ENCODE measurements at regions not wholly inside any gene's neighbourhood (a gene's known extent, or its start where the extent isn't known, plus 50 kb on each side); places are given as distances from the start of the nearest gene placed in this dataset.

GRCh38 chr5:124328201-124328600, 418.2 kb downstream of the ZNF608 start:
- TF ChIP-seq FOXP2 (optimal IDR thresholded peaks at IDR 0.05; ENCODE audit: control extremely low read depth, extremely low read length, insufficient read depth) (no peak), POLR2AphosphoS5 (IDR thresholded peaks at IDR 0.05; ENCODE audit: borderline replicate concordance, low read depth, low read length) (no peak)
